Gastrocnemius medialis (tissue), 4 donors: ENCODE measurements at regions not wholly inside any gene's neighbourhood (a gene's known extent, or its start where the extent isn't known, plus 50 kb on each side); places are given as distances from the start of the nearest gene placed in this dataset.
"Not testable (repeated sequence)": the region's sequence is repeated elsewhere in the genome, so short reads cannot be mapped to it uniquely, and the experiment has no call there.

Experiments used
- ATAC-seq, 2 donors: fragments of 150-250 bp; one replicate each; pipeline ENCODE4 v1.9.1; 2016
- DNase-seq, 2 donors: peaks; one replicate each; pipeline ENCODE4 v3.0.0-alpha.2; 2019
- H3K27ac ChIP-seq, 4 donors: fragments of 200-600 bp; sonication (generic); 1 replicate in 1 of 4; 2 replicates in 3 of 4; pipeline ENCODE4 v1.5.1; 2016 to 2018; ENCODE audit warnings: mild to moderate bottlenecking in 2 of 4, moderate library complexity in 1 of 4
- H3K27me3 ChIP-seq, 3 donors: fragments of 200-600 bp; sonication (generic) in 2 of 3; 1 replicate in 1 of 3; 2 replicates in 2 of 3; pipeline versions ENCODE4 v1.5.1 to v1.6.0; 2016 to 2019; ENCODE audit warnings: mild to moderate bottlenecking in 1 of 3, moderate library complexity in 1 of 3
- H3K36me3 ChIP-seq, 2 donors: fragments of 200-600 bp; sonication (generic) in 1 of 2; one replicate each; pipeline ENCODE4 v1.5.1; 2017 to 2018
- H3K4me1 ChIP-seq, 2 donors: fragments of 200-600 bp; sonication (generic) in 1 of 2; one replicate each; pipeline ENCODE4 v1.5.1; 2016 to 2017; ENCODE audit warnings: mild to moderate bottlenecking in 2 of 2
- H3K4me3 ChIP-seq, 4 donors: fragments of 200-600 bp; sonication (generic) in 3 of 4; 1 replicate in 1 of 4; 2 replicates in 3 of 4; pipeline ENCODE4 v1.5.1; 2016 to 2019; ENCODE audit warnings: mild to moderate bottlenecking in 2 of 4
- H3K9me3 ChIP-seq, 3 donors: fragments of 200-600 bp; sonication (generic) in 2 of 3; 1 replicate in 1 of 3; 2 replicates in 2 of 3; pipeline ENCODE4 v1.5.1; 2016 to 2019
- CTCF ChIP-seq, 5 experiments: fragments of 450-650 bp in 3 of 5; fragments of 200-600 bp in 2 of 5; sonication (generic) in 2 of 5; IDR thresholded peaks in 4 of 5; conservative IDR thresholded peaks in 1 of 5; 1 replicate in 4 of 5; 2 replicates in 1 of 5; pipeline ENCODE4 v1.5.1; 2016 to 2019; ENCODE audit warnings: antibody characterized with exemption in 5 of 5, mild to moderate bottlenecking in 3 of 5, moderate library complexity in 3 of 5
- POLR2A ChIP-seq, 2 donors: fragments of 450-650 bp; IDR thresholded peaks; one replicate each; pipeline ENCODE4 v1.6.1; 2017; ENCODE audit warnings: antibody characterized with exemption in 2 of 2, mild to moderate bottlenecking in 2 of 2, moderate library complexity in 2 of 2
- in situ Hi-C, 4 donors: fragments of 200-750 bp; cut with MboI; loops; one replicate each; pipeline versions ENCODE4 v1.15.0 to v1.8.0; 2017; ENCODE audit warnings: low sequenced_read_pairs in 4 of 4
- intact Hi-C: fragments of 100-400 bp; cut with DNase I; formaldehyde crosslinking; loops from one replicate; pipeline ENCODE4 v1.15.1; 2023; ENCODE audit warnings: low total_unique reads

GRCh38 chr4:147110473-147111367 lies 165.1 kb upstream of the TTC29 start:
- Histone ChIP-seq H3K27me3 (no peaks in the 10 kb centered on the region), H3K4me3 (no peak overlapping the region), H3K36me3 (no peaks in the 10 kb centered on the region), H3K9me3 (no peaks in the 10 kb centered on the region), H3K27ac (no peak overlapping the region), H3K4me1 (no peaks in the 10 kb centered on the region)
- ATAC-seq (no peak), DNase-seq (no peak)
- in situ Hi-C loops (loop anchor here in 1 of 4 donors (25.0 kb wide), 1 partner anchor 477 kb away; no protein-coding TSS in a partner anchor), intact Hi-C loops (loop anchor here (10.0 kb wide), 1 partner anchor 484 kb away; no protein-coding TSS in a partner anchor)
- no peak for TF ChIP-seq POLR2A (IDR thresholded peaks at IDR 0.05)
- TF ChIP-seq CTCF (IDR thresholded peaks at IDR 0.05 in 4 of 5, conservative IDR thresholded peaks at IDR 0.05 in 1 of 5): no peak

GRCh38 chr4:147112196-147112595 lies 166.5 kb upstream of the TTC29 start:
- H3K4me3 ChIP-seq, DNase-seq, H3K27ac ChIP-seq, ATAC-seq, H3K36me3 ChIP-seq, H3K27me3 ChIP-seq, H3K9me3 ChIP-seq, H3K4me1 ChIP-seq: not testable (repeated sequence)
- in situ Hi-C loops: loop anchor here in 1 of 4 donors (25.0 kb wide), 1 partner anchor 475 kb away; no protein-coding TSS in a partner anchor
- intact Hi-C loops: loop anchor here (10.0 kb wide), 1 partner anchor 483 kb away; no protein-coding TSS in a partner anchor

- no peaks in the 10 kb centered on the region for H3K27me3 ChIP-seq
- in situ Hi-C loops (loop anchor here in 1 of 4 donors (25.0 kb wide), 1 partner anchor 470 kb away; no protein-coding TSS in a partner anchor), intact Hi-C loops (loop anchor here (10.0 kb wide), 1 partner anchor 477 kb away; no protein-coding TSS in a partner anchor)
- H3K9me3 ChIP-seq: no peaks in the 10 kb centered on the region
- no peak for DNase-seq
- no peak for TF ChIP-seq CTCF (IDR thresholded peaks at IDR 0.05 in 4 of 5, conservative IDR thresholded peaks at IDR 0.05 in 1 of 5)
- no peak for TF ChIP-seq POLR2A (IDR thresholded peaks at IDR 0.05)
- no peak for ATAC-seq
- peaks cover 5 to 14% of the 10 kb centered on the region in 2 donors for H3K4me1 ChIP-seq
- peak overlapping the region; percentile 5 to 52 (median 22) for H3K27ac ChIP-seq
- H3K4me3 ChIP-seq: no peak overlapping the region
- no peaks in the 10 kb centered on the region for H3K36me3 ChIP-seq
Measured at GRCh38 chr4:147117431-147117830, 171.8 kb upstream of the TTC29 start.

- in situ Hi-C loops: loop anchor here in 1 of 4 donors (25.0 kb wide), 1 partner anchor 469 kb away; no protein-coding TSS in a partner anchor
- intact Hi-C loops: loop anchor here (10.0 kb wide), 1 partner anchor 476 kb away; no protein-coding TSS in a partner anchor
Measured at GRCh38 chr4:147118528-147118927, 172.9 kb upstream of the TTC29 start.

More at GRCh38 chr4:147118528-147118927, 172.9 kb upstream of the TTC29 start:
- Histone ChIP-seq H3K4me3 (no peak overlapping the region), H3K27ac (peak overlapping the region in 1 of 4 donors; percentile 10), H3K36me3 (no peaks in the 10 kb centered on the region), H3K4me1 (peaks cover 5 to 14% of the 10 kb centered on the region in 2 donors), H3K27me3 (no peaks in the 10 kb centered on the region), H3K9me3 (no peaks in the 10 kb centered on the region)
- TF ChIP-seq CTCF (IDR thresholded peaks at IDR 0.05 in 4 of 5, conservative IDR thresholded peaks at IDR 0.05 in 1 of 5): no peak
- no peak for TF ChIP-seq POLR2A (IDR thresholded peaks at IDR 0.05)
- DNase-seq (no peak), ATAC-seq (peak; percentile 30 to 42)
